ENCODE measurements at regions not wholly inside any gene's neighbourhood (a gene's known extent, or its start where the extent isn't known, plus 50 kb on each side); places are given as distances from the start of the nearest gene placed in this dataset.

GRCh38 chr15:36358523-36358922 lies 220.9 kb upstream of the CDIN1 start:
- TF ChIP-seq GATA3 (IDR thresholded peaks at IDR 0.05; ENCODE audit: borderline replicate concordance) (no peak), POLR2A (IDR thresholded peaks at IDR 0.05; ENCODE audit: low read length) (no peak), HOXA7 (CRISPR knock-in tag; IDR thresholded peaks at IDR 0.05) (no peak), EHMT2 (IDR thresholded peaks at IDR 0.05; ENCODE audit: low read depth) (no peak), CTCF (IDR thresholded peaks at IDR 0.05) (no peak)
- TF ChIP-seq, protein P1, sequence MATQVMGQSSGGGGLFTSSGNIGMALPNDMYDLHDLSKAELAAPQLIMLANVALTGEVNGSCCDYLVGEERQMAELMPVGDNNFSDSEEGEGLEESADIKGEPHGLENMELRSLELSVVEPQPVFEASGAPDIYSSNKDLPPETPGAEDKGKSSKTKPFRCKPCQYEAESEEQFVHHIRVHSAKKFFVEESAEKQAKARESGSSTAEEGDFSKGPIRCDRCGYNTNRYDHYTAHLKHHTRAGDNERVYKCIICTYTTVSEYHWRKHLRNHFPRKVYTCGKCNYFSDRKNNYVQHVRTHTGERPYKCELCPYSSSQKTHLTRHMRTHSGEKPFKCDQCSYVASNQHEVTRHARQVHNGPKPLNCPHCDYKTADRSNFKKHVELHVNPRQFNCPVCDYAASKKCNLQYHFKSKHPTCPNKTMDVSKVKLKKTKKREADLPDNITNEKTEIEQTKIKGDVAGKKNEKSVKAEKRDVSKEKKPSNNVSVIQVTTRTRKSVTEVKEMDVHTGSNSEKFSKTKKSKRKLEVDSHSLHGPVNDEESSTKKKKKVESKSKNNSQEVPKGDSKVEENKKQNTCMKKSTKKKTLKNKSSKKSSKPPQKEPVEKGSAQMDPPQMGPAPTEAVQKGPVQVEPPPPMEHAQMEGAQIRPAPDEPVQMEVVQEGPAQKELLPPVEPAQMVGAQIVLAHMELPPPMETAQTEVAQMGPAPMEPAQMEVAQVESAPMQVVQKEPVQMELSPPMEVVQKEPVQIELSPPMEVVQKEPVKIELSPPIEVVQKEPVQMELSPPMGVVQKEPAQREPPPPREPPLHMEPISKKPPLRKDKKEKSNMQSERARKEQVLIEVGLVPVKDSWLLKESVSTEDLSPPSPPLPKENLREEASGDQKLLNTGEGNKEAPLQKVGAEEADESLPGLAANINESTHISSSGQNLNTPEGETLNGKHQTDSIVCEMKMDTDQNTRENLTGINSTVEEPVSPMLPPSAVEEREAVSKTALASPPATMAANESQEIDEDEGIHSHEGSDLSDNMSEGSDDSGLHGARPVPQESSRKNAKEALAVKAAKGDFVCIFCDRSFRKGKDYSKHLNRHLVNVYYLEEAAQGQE (IDR thresholded peaks at IDR 0.05), result no peak
